Liver (tissue), 8 donors: ENCODE measurements at regions not wholly inside any gene's neighbourhood (a gene's known extent, or its start where the extent isn't known, plus 50 kb on each side); places are given as distances from the start of the nearest gene placed in this dataset.
A peak's percentile ranks its signal among the peaks of the same experiment; 100 is the strongest.

Experiments used
- DNase-seq: peaks from one replicate; pipeline ENCODE4 v3.0.0-alpha.2; 2017; ENCODE audit warnings: low spot score
- H3K27ac ChIP-seq, 2 donors: one replicate each; pipeline ENCODE4 v1.7.0; 2013; ENCODE audit warnings: inconsistent platforms in 2 of 2, low read length in 2 of 2, control low read depth in 1 of 2, low read depth in 1 of 2, mild to moderate bottlenecking in 1 of 2
- H3K27me3 ChIP-seq, 4 donors: one replicate each; pipeline versions ENCODE4 v1.6.1 to v1.7.0; 2013; ENCODE audit warnings: low read length in 3 of 4, inconsistent platforms in 1 of 4, mild to moderate bottlenecking in 1 of 4, moderate library complexity in 1 of 4; ENCODE audit not compliant: control insufficient read depth in 4 of 4, insufficient read depth in 4 of 4
- H3K36me3 ChIP-seq, 4 donors: one replicate each; pipeline versions ENCODE4 v1.6.1 to v1.7.0; 2013; ENCODE audit warnings: low read length in 3 of 4, mild to moderate bottlenecking in 3 of 4, low read depth in 1 of 4, moderate library complexity in 1 of 4; ENCODE audit not compliant: control insufficient read depth in 4 of 4, insufficient read depth in 3 of 4
- H3K4me1 ChIP-seq, 4 donors: one replicate each; pipeline versions ENCODE4 v1.6.1 to v1.7.0; 2013; ENCODE audit warnings: low read length in 3 of 4, mild to moderate bottlenecking in 3 of 4, moderate library complexity in 1 of 4; ENCODE audit not compliant: control insufficient read depth in 4 of 4, insufficient read depth in 4 of 4
- H3K4me3 ChIP-seq, 3 donors: one replicate each; pipeline versions ENCODE4 v1.6.1 to v1.7.0; 2013; ENCODE audit warnings: low read length in 3 of 3, control low read depth in 1 of 3, low read depth in 1 of 3, mild to moderate bottlenecking in 1 of 3
- H3K9ac ChIP-seq, 2 donors: one replicate each; pipeline ENCODE4 v1.7.0; 2013; ENCODE audit warnings: low read length in 2 of 2, mild to moderate bottlenecking in 2 of 2, moderate library complexity in 2 of 2, control low read depth in 1 of 2, low read depth in 1 of 2
- H3K9me3 ChIP-seq, 4 donors: one replicate each; pipeline versions ENCODE4 v1.6.1 to v1.7.0; 2013; ENCODE audit warnings: low read length in 3 of 4; ENCODE audit not compliant: control insufficient read depth in 4 of 4
- EGR1 ChIP-seq, 2 donors: IDR thresholded peaks; 2 replicates each; pipeline ENCODE4 v1.6.1; 2016 to 2018; ENCODE audit warnings: antibody characterized with exemption in 2 of 2, low read depth in 2 of 2
- FOXA1 ChIP-seq: IDR thresholded peaks from 2 replicates; pipeline ENCODE4 v1.6.1; 2016; ENCODE audit warnings: antibody characterized with exemption
- FOXA2 ChIP-seq: IDR thresholded peaks from 2 replicates; pipeline ENCODE4 v1.6.1; 2016; ENCODE audit warnings: antibody characterized with exemption
- GABPA ChIP-seq, 2 donors: IDR thresholded peaks in 1 of 2; conservative IDR thresholded peaks in 1 of 2; 2 replicates each; pipeline ENCODE4 v1.6.1; 2016; ENCODE audit warnings: antibody characterized with exemption in 2 of 2, mild to moderate bottlenecking in 1 of 2, moderate library complexity in 1 of 2
- HNF4A ChIP-seq, 2 donors: conservative IDR thresholded peaks; 2 replicates each; pipeline ENCODE4 v1.6.1; 2016; ENCODE audit warnings: antibody characterized with exemption in 2 of 2, mild to moderate bottlenecking in 2 of 2
- HNF4G ChIP-seq: IDR thresholded peaks from 2 replicates; pipeline ENCODE4 v1.6.1; 2016; ENCODE audit warnings: antibody characterized with exemption
- JUND ChIP-seq, 2 donors: IDR thresholded peaks; 2 replicates each; pipeline ENCODE4 v1.6.1; 2016; ENCODE audit warnings: antibody characterized with exemption in 2 of 2
- NR2F2 ChIP-seq: IDR thresholded peaks from 2 replicates; pipeline ENCODE4 v1.6.1; 2016; ENCODE audit warnings: antibody characterized with exemption
- RAD21 ChIP-seq, 2 donors: IDR thresholded peaks; 2 replicates each; pipeline ENCODE4 v1.6.1; 2016; ENCODE audit warnings: antibody characterized with exemption in 2 of 2, mild to moderate bottlenecking in 2 of 2
- RXRA ChIP-seq, 2 donors: IDR thresholded peaks; 2 replicates each; pipeline ENCODE4 v1.6.1; 2017 to 2018; ENCODE audit warnings: antibody characterized with exemption in 2 of 2, mild to moderate bottlenecking in 1 of 2
- SP1 ChIP-seq: IDR thresholded peaks from 2 replicates; pipeline ENCODE4 v1.6.1; 2018; ENCODE audit warnings: antibody characterized with exemption, mild to moderate bottlenecking
- TAF1 ChIP-seq: conservative IDR thresholded peaks from 2 replicates; pipeline ENCODE4 v1.6.1; 2016; ENCODE audit warnings: antibody characterized with exemption, mild to moderate bottlenecking
- YY1 ChIP-seq: IDR thresholded peaks from 2 replicates; pipeline ENCODE4 v1.6.1; 2016; ENCODE audit warnings: antibody characterized with exemption, mild to moderate bottlenecking
- WGBS: extraction: QIAGEN DNeasy Blood & Tissue Kit; methylation state at CpG from one replicate; pipeline ENCODE4 v1.1.7; 2013; 5-methylcytosine and 5-hydroxymethylcytosine counted together
- TF ChIP-seq, protein P1 (sequence below): IDR thresholded peaks from 2 replicates; pipeline ENCODE4 v1.6.1; 2016; ENCODE audit warnings: antibody characterized with exemption
- TF ChIP-seq, protein P2 (sequence below): IDR thresholded peaks from 2 replicates; pipeline ENCODE4 v1.6.1; 2016; ENCODE audit warnings: antibody characterized with exemption
- TF ChIP-seq, protein P3 (sequence below): IDR thresholded peaks from 2 replicates; pipeline ENCODE4 v1.6.1; 2016; ENCODE audit warnings: antibody characterized with exemption
- TF ChIP-seq, protein P4 (sequence below): IDR thresholded peaks from 2 replicates; pipeline ENCODE4 v1.6.1; 2016; ENCODE audit warnings: antibody characterized with exemption, mild to moderate bottlenecking
- TF ChIP-seq, protein P5 (sequence below): fragments of 150-350 bp; IDR thresholded peaks from 2 replicates; pipeline ENCODE4 v1.5.1; 2017; ENCODE audit warnings: improper control_type of control experiment, low read depth, low read length; ENCODE audit not compliant: missing input control
- donor health status: healthy.
- donor health status: healthy.
- donor health status: healthy.
- donor health status: healthy.
- donor health status: healthy.

DNA sequence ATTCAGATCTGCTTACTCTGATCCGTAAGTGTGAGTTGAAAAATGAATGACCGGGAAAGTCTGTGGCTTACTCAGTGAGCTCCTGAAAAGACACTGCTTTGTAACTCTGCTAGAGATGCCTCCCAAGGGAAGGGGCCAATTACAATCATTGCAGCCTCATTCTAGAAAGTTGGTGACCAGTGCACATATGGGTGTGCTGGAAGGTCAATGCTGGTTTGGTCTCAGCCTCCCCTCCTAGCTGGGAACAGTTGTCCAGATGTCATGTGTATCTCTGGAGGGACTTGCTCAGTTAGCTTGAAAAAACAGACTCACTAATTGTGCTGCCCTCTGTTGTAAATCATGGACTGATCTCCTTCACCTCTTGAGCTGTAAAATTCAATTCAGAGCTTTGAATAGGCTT is 405.0 kb downstream of the ADRA2A start:
- H3K27ac ChIP-seq: no peak overlapping the region
- no peak for DNase-seq
- H3K27me3 ChIP-seq: no peaks in the 10 kb centered on the region
- peaks cover 0 to 9% (median 4%) of the 10 kb centered on the region in 4 donors for H3K4me1 ChIP-seq
- H3K9ac ChIP-seq: no peak overlapping the region
- no peak overlapping the region for H3K4me3 ChIP-seq
- H3K36me3 ChIP-seq: no peaks in the 10 kb centered on the region
- TF ChIP-seq JUND (IDR thresholded peaks at IDR 0.05): no peak
- 96% methylated on average over 2 of the region's 2 CpGs for WGBS
- no peaks in the 10 kb centered on the region for H3K9me3 ChIP-seq

DNA sequence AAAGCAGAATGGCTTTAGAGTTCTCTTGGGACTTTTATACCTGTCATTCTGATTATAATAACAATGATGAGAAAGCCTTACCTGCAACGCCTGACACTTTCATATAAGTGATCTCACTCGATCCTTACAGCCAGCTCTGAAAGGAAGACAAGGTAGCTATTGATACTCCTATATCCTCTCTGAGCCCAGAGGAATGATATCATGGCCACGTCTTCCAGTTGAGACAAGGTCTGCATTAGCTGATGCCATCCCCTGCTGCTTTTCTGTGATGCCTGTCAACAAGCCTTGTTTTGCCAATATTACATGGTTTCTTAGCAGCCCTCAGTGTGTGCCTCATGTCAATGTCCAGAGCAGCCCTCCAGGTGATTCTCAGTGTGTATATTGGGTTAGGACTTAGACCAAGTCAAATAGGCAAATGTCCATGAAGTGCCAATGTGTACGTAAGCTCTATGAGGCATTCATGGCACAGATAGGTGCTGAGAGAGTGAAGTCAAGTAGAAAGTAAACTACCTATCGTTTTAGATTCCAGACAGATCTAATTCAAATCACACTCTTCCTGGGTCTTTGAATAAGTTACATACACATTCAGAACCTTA is 405.9 kb downstream of the ADRA2A start:
- DNase-seq: no peak
- H3K4me1 ChIP-seq: peaks cover 0 to 9% (median 4%) of the 10 kb centered on the region in 4 donors
- no peaks in the 10 kb centered on the region for H3K36me3 ChIP-seq
- H3K4me3 ChIP-seq: no peak overlapping the region
- no peaks in the 10 kb centered on the region for H3K27me3 ChIP-seq
- H3K27ac ChIP-seq: no peak overlapping the region
- TF ChIP-seq SP1 (no peak), RXRA (IDR thresholded peaks at IDR 0.05) (peak in 1 of 2 donors; percentile 10), FOXA2 (peak; percentile 34), HNF4A (conservative IDR thresholded peaks at IDR 0.05) (peak in 1 of 2 donors; percentile 21)
- 68% methylated on average over 5 of the region's 5 CpGs for WGBS
- no peaks in the 10 kb centered on the region for H3K9me3 ChIP-seq
- no peak overlapping the region for H3K9ac ChIP-seq

DNA sequence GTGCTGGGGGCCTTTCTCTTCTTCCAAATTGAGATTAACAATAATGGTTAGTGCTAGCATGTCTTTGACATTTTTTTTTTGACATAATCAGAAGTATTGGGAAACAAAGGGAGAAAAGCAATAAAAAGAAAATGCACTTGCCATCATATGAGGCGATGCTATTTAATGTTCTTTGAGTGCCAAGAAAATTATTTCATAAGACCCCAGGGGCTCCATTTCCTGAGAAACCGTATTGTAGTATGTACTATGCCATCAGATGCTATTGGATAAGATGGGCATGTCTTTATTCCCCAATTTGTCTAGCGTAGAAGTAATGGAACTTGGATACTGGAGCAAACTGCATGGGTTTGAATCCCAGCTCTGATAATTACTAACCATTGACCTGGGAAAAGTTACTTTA is 408.9 kb downstream of the ADRA2A start:
- no peaks in the 10 kb centered on the region for H3K36me3 ChIP-seq
- H3K27ac ChIP-seq: no peak overlapping the region
- H3K27me3 ChIP-seq: no peaks in the 10 kb centered on the region
- TF ChIP-seq FOXA2 (no peak), HNF4G (no peak), EGR1 (IDR thresholded peaks at IDR 0.05; ENCODE audit: low read depth in 2 of 2) (no peak), RAD21 (IDR thresholded peaks at IDR 0.05) (no peak), HNF4A (conservative IDR thresholded peaks at IDR 0.05) (no peak), NR2F2 (no peak), FOXA1 (no peak), JUND (IDR thresholded peaks at IDR 0.05) (no peak), RXRA (IDR thresholded peaks at IDR 0.05) (no peak), GABPA (IDR thresholded peaks at IDR 0.05 in 1 of 2, conservative IDR thresholded peaks at IDR 0.05 in 1 of 2) (no peak), YY1 (no peak), SP1 (no peak), TAF1 (no peak)
- TF ChIP-seq, protein P1, sequence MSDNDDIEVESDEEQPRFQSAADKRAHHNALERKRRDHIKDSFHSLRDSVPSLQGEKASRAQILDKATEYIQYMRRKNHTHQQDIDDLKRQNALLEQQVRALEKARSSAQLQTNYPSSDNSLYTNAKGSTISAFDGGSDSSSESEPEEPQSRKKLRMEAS: no peak
- TF ChIP-seq, protein P2, sequence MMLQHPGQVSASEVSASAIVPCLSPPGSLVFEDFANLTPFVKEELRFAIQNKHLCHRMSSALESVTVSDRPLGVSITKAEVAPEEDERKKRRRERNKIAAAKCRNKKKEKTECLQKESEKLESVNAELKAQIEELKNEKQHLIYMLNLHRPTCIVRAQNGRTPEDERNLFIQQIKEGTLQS: no peak
- TF ChIP-seq, protein P3, sequence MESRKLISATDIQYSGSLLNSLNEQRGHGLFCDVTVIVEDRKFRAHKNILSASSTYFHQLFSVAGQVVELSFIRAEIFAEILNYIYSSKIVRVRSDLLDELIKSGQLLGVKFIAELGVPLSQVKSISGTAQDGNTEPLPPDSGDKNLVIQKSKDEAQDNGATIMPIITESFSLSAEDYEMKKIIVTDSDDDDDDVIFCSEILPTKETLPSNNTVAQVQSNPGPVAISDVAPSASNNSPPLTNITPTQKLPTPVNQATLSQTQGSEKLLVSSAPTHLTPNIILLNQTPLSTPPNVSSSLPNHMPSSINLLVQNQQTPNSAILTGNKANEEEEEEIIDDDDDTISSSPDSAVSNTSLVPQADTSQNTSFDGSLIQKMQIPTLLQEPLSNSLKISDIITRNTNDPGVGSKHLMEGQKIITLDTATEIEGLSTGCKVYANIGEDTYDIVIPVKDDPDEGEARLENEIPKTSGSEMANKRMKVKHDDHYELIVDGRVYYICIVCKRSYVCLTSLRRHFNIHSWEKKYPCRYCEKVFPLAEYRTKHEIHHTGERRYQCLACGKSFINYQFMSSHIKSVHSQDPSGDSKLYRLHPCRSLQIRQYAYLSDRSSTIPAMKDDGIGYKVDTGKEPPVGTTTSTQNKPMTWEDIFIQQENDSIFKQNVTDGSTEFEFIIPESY: no peak
- TF ChIP-seq, protein P4, sequence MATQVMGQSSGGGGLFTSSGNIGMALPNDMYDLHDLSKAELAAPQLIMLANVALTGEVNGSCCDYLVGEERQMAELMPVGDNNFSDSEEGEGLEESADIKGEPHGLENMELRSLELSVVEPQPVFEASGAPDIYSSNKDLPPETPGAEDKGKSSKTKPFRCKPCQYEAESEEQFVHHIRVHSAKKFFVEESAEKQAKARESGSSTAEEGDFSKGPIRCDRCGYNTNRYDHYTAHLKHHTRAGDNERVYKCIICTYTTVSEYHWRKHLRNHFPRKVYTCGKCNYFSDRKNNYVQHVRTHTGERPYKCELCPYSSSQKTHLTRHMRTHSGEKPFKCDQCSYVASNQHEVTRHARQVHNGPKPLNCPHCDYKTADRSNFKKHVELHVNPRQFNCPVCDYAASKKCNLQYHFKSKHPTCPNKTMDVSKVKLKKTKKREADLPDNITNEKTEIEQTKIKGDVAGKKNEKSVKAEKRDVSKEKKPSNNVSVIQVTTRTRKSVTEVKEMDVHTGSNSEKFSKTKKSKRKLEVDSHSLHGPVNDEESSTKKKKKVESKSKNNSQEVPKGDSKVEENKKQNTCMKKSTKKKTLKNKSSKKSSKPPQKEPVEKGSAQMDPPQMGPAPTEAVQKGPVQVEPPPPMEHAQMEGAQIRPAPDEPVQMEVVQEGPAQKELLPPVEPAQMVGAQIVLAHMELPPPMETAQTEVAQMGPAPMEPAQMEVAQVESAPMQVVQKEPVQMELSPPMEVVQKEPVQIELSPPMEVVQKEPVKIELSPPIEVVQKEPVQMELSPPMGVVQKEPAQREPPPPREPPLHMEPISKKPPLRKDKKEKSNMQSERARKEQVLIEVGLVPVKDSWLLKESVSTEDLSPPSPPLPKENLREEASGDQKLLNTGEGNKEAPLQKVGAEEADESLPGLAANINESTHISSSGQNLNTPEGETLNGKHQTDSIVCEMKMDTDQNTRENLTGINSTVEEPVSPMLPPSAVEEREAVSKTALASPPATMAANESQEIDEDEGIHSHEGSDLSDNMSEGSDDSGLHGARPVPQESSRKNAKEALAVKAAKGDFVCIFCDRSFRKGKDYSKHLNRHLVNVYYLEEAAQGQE: no peak
- TF ChIP-seq, protein P5, sequence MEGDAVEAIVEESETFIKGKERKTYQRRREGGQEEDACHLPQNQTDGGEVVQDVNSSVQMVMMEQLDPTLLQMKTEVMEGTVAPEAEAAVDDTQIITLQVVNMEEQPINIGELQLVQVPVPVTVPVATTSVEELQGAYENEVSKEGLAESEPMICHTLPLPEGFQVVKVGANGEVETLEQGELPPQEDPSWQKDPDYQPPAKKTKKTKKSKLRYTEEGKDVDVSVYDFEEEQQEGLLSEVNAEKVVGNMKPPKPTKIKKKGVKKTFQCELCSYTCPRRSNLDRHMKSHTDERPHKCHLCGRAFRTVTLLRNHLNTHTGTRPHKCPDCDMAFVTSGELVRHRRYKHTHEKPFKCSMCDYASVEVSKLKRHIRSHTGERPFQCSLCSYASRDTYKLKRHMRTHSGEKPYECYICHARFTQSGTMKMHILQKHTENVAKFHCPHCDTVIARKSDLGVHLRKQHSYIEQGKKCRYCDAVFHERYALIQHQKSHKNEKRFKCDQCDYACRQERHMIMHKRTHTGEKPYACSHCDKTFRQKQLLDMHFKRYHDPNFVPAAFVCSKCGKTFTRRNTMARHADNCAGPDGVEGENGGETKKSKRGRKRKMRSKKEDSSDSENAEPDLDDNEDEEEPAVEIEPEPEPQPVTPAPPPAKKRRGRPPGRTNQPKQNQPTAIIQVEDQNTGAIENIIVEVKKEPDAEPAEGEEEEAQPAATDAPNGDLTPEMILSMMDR: no peak
- H3K4me3 ChIP-seq: no peak overlapping the region
- H3K9me3 ChIP-seq: peaks cover 4 to 10% (median 7%) of the 10 kb centered on the region in 4 donors
- no peak for DNase-seq
- peaks cover 0 to 9% (median 4%) of the 10 kb centered on the region in 4 donors for H3K4me1 ChIP-seq
- 84% methylated on average over 3 of the region's 3 CpGs for WGBS
- H3K9ac ChIP-seq: no peak overlapping the region
